HEK293 (cell line): ENCODE measurements at regions not wholly inside any gene's neighbourhood (a gene's known extent, or its start where the extent isn't known, plus 50 kb on each side); places are given as distances from the start of the nearest gene placed in this dataset.

ENCODE experiments used
- CTCF ChIA-PET: fragments of 350-600 bp; formaldehyde crosslinking; extraction: SDS; loops from one replicate; lab custom pipeline; 2021; ENCODE audit warnings: antibody characterized with exemption; lab: Yijun Ruan, JAX
- POLR2A ChIA-PET: fragments of 300-600 bp; formaldehyde crosslinking; extraction: SDS; loops from one replicate; lab custom pipeline; 2020; ENCODE audit warnings: antibody characterized with exemption, inconsistent platforms; lab: Yijun Ruan, JAX
- H3K27ac ChIP-seq: fragments of 200-500 bp; sonication (Bioruptor generic); 2 replicates; pipeline ENCODE4 v1.5.1; 2014; ENCODE audit warnings: low read depth, low read length, control low read depth, inconsistent platforms; ENCODE audit errors: extremely low read depth
- H3K36me3 ChIP-seq, 2 experiments: fragments of 200-500 bp in 1 of 2; sonication (Bioruptor generic) in 1 of 2; 1 replicate in 1 of 2; 2 replicates in 1 of 2; pipeline ENCODE4 v1.5.1; 2014 to 2017; ENCODE audit warnings: inconsistent platforms in 2 of 2, low read length in 2 of 2; ENCODE audit not compliant: control insufficient read depth in 2 of 2, insufficient read depth in 1 of 2
- H3K4me1 ChIP-seq: fragments of 200-500 bp; sonication (Bioruptor generic); 2 replicates; pipeline ENCODE4 v1.5.1; 2014; ENCODE audit warnings: mild to moderate bottlenecking, low read length, inconsistent platforms; ENCODE audit not compliant: control insufficient read depth, insufficient read depth
- H3K4me3 ChIP-seq: 2 replicates; pipeline ENCODE4 v1.5.1; 2011; ENCODE audit warnings: low read depth, mild to moderate bottlenecking, control low read depth, low read length, moderate library complexity
- H3K9me3 ChIP-seq: fragments of 200-500 bp; sonication (Bioruptor generic); 2 replicates; pipeline ENCODE4 v1.5.1; 2014; ENCODE audit warnings: low read depth, low read length, inconsistent platforms; ENCODE audit not compliant: control insufficient read depth, insufficient read depth
- CTCF ChIP-seq: fragments of 450-650 bp; formaldehyde crosslinking; IDR thresholded peaks from 2 replicates; pipeline ENCODE4 v1.5.1; 2016; ENCODE audit warnings: missing biosample characterization, missing genetic modification characterization
- PRDM10 ChIP-seq: fragments of 450-650 bp; formaldehyde crosslinking; IDR thresholded peaks from 2 replicates; pipeline ENCODE4 v1.5.1; 2016; ENCODE audit warnings: missing biosample characterization, missing genetic modification characterization
- ZNF132 ChIP-seq: fragments of 450-650 bp; formaldehyde crosslinking; IDR thresholded peaks from 2 replicates; pipeline ENCODE4 v1.5.1; 2017; ENCODE audit warnings: missing biosample characterization, missing genetic modification characterization, borderline replicate concordance
- ZNF146 ChIP-seq: fragments of 450-650 bp; formaldehyde crosslinking; IDR thresholded peaks from 2 replicates; pipeline ENCODE4 v1.5.1; 2016; ENCODE audit warnings: missing biosample characterization, missing genetic modification characterization
- ZNF24 ChIP-seq: fragments of 450-650 bp; formaldehyde crosslinking; IDR thresholded peaks from 2 replicates; pipeline ENCODE4 v1.5.1; 2016; ENCODE audit warnings: missing biosample characterization, missing genetic modification characterization
- ZNF26 ChIP-seq: fragments of 450-650 bp; formaldehyde crosslinking; IDR thresholded peaks from 2 replicates; pipeline ENCODE4 v1.5.1; 2016; ENCODE audit warnings: missing biosample characterization, missing genetic modification characterization
- ZNF416 ChIP-seq: fragments of 450-650 bp; formaldehyde crosslinking; IDR thresholded peaks from 2 replicates; pipeline ENCODE4 v1.5.1; 2016; ENCODE audit warnings: missing biosample characterization, missing genetic modification characterization
- ZNF645 ChIP-seq: fragments of 450-650 bp; formaldehyde crosslinking; IDR thresholded peaks from 2 replicates; pipeline ENCODE4; 2016; ENCODE audit warnings: missing biosample characterization, missing genetic modification characterization
- ZNF660 ChIP-seq: fragments of 450-650 bp; IDR thresholded peaks from 2 replicates; pipeline ENCODE4 v1.5.1; 2018; ENCODE audit warnings: missing biosample characterization, mild to moderate bottlenecking, missing genetic modification characterization
- ZNF768 ChIP-seq: fragments of 450-650 bp; formaldehyde crosslinking; IDR thresholded peaks from 2 replicates; pipeline ENCODE4 v1.5.1; 2018; ENCODE audit warnings: missing biosample characterization, mild to moderate bottlenecking, missing genetic modification characterization
- ZNF785 ChIP-seq: fragments of 450-650 bp; formaldehyde crosslinking; IDR thresholded peaks from 2 replicates; pipeline ENCODE4 v1.5.1; 2016; ENCODE audit warnings: missing biosample characterization, missing genetic modification characterization
- ZNF837 ChIP-seq: fragments of 450-650 bp; formaldehyde crosslinking; IDR thresholded peaks from 2 replicates; pipeline ENCODE4 v1.5.1; 2016; ENCODE audit warnings: missing biosample characterization, missing genetic modification characterization
- TF ChIP-seq, protein P1 (sequence below): fragments of 450-650 bp; formaldehyde crosslinking; IDR thresholded peaks from 2 replicates; pipeline ENCODE4 v1.5.1; 2016; ENCODE audit warnings: missing biosample characterization, missing genetic modification characterization
- TF ChIP-seq, protein P2 (sequence below): fragments of 450-650 bp; formaldehyde crosslinking; IDR thresholded peaks from 2 replicates; pipeline ENCODE4 v1.5.1; 2016; ENCODE audit warnings: missing biosample characterization, missing genetic modification characterization
- TF ChIP-seq, protein P3 (sequence below): fragments of 450-650 bp; formaldehyde crosslinking; IDR thresholded peaks from 2 replicates; pipeline ENCODE4 v1.5.1; 2016; ENCODE audit warnings: missing biosample characterization, missing genetic modification characterization

- TF ChIP-seq, protein P1, sequence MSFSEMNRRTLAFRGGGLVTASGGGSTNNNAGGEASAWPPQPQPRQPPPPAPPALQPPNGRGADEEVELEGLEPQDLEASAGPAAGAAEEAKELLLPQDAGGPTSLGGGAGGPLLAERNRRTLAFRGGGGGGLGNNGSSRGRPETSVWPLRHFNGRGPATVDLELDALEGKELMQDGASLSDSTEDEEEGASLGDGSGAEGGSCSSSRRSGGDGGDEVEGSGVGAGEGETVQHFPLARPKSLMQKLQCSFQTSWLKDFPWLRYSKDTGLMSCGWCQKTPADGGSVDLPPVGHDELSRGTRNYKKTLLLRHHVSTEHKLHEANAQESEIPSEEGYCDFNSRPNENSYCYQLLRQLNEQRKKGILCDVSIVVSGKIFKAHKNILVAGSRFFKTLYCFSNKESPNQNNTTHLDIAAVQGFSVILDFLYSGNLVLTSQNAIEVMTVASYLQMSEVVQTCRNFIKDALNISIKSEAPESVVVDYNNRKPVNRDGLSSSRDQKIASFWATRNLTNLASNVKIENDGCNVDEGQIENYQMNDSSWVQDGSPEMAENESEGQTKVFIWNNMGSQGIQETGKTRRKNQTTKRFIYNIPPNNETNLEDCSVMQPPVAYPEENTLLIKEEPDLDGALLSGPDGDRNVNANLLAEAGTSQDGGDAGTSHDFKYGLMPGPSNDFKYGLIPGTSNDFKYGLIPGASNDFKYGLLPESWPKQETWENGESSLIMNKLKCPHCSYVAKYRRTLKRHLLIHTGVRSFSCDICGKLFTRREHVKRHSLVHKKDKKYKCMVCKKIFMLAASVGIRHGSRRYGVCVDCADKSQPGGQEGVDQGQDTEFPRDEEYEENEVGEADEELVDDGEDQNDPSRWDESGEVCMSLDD (tag by site-specific recombination) = no peak
- no peak for TF ChIP-seq ZNF768 (tag by site-specific recombination)
- TF ChIP-seq, protein P2, sequence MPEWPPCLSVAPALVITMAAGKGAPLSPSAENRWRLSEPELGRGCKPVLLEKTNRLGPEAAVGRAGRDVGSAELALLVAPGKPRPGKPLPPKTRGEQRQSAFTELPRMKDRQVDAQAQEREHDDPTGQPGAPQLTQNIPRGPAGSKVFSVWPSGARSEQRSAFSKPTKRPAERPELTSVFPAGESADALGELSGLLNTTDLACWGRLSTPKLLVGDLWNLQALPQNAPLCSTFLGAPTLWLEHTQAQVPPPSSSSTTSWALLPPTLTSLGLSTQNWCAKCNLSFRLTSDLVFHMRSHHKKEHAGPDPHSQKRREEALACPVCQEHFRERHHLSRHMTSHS (tag by site-specific recombination) = no peak
- TF ChIP-seq, protein P3, sequence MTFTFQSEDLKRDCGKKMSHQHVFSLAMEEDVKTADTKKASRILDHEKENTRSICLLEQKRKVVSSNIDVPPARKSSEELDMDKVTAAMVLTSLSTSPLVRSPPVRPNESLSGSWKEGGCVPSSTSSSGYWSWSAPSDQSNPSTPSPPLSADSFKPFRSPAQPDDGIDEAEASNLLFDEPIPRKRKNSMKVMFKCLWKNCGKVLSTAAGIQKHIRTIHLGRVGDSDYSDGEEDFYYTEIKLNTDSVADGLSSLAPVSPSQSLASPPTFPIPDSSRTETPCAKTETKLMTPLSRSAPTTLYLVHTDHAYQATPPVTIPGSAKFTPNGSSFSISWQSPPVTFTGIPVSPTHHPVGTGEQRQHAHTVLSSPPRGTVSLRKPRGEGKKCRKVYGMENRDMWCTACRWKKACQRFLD (tag by site-specific recombination) = no peak
- TF ChIP-seq ZNF146 (tag by site-specific recombination) = no peak
- no peak for TF ChIP-seq ZNF24
- no peak for TF ChIP-seq PRDM10
- no peak for TF ChIP-seq ZNF26
- TF ChIP-seq ZNF837 (tag by site-specific recombination) = no peak
- no peak for TF ChIP-seq ZNF660 (tag by site-specific recombination)
Observed at GRCh38 chr9:19522558-19522957, 113.7 kb downstream of the ACER2 start (continued).

GRCh38 chr9:19521205-19521604 is 112.4 kb downstream of the ACER2 start:
- H3K9me3 ChIP-seq = no peaks in the 10 kb centered on the region
- CTCF ChIA-PET = interaction anchor here (0.7 to 1.3 kb wide), 2 partner anchors 235 to 403 kb away, joined by 3 to 4 read pairs; no protein-coding TSS in a partner anchor

More at GRCh38 chr9:19521205-19521604, 112.4 kb downstream of the ACER2 start:
- TF ChIP-seq CTCF (tag by site-specific recombination) = no peak
- TF ChIP-seq ZNF416 (tag by site-specific recombination) = no peak
- no peak for TF ChIP-seq ZNF645 (tag by site-specific recombination)
- no peak for TF ChIP-seq ZNF132
- TF ChIP-seq ZNF785 = no peak
- H3K36me3 ChIP-seq = no peaks in the 10 kb centered on the region
- H3K4me1 ChIP-seq = no peaks in the 10 kb centered on the region
- POLR2A ChIA-PET = no interaction called here
- no peak overlapping the region for H3K27ac ChIP-seq
- H3K4me3 ChIP-seq = no peak overlapping the region
